Nucleus accumbens (tissue), 56 donors: ENCODE measurements at regions not wholly inside any gene's neighbourhood (a gene's known extent, or its start where the extent isn't known, plus 50 kb on each side); places are given as distances from the start of the nearest gene placed in this dataset.
A peak's percentile ranks its signal among the peaks of the same experiment; 100 is the strongest.
"Not testable (repeated sequence)": the region's sequence is repeated elsewhere in the genome, so short reads cannot be mapped to it uniquely, and the experiment has no call there.

ENCODE experiments used
- DNase-seq, 56 donors: peaks; one replicate each; lab custom pipeline; 2025; lab: John Stamatoyannopoulos, UW

DNA sequence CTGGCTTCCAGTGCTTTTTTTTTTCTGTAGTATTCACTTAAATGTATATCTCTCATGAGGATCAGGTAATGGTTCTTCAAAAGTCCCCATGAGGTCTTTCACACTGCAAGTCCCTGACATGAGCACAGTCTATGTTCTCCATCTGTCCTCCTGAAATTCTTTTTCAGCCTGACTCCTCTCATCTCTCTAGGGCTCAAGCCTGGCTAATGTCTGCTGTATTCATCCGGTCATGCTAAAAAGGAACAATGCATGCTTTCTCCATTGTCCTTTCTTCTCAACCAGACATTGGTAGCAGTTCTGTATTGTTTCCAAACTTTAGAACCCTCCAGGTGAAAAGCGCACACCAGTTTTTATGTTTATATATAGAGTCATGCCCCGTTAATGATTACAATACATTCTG lies 368.3 kb upstream of the OLFM3 start:
- DNase-seq = peak in 2 of 56 donors; percentile 2

DNA sequence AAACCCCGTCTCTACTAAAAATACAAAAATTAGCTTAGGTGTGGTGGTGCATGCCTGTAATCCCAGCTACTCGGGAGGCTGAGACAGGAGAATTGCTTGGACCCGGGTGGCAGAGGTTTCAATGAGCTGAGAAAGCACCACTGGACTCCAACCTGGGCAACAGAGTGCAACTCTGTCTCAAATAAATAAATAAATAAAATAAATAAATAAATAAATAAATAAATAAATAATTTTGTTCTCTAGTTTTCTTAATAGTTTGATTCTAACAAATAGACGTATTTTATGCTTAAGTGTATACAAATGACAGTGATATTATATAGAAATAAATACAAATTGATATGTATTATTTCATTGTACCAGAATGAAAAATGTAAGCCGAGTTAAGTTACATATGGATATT lies 339.9 kb upstream of the OLFM3 start:
- DNase-seq = no peak

DNA sequence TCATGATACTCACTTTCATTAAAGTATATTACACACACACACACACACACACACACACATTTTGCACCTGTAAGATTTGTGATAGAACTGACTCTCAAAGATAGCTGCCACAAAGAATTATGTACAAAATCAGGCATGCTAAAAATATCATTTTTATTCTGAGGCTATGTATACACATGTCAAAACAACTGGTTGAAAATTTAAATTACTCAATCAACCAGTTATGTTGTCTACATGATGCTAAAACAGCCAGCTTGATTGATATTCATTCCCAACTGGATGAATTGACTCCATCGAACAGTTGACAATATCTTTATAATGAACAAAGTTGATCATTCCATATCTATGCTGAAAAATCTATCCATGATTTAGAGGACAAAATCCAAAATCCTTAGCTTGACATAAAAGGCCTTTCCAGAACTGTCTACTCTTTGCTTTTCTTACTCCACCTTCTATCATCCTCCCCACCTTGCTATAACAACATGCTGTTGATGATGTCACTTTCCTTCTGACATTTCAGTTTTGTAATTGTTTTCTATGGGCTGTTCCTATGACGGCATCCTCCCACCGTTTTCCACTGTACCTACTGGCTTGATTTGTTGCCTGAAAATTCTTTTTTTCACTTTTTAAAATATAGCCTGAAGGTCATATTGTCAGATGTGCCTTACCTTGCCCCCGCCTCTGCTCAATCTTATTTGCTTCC lies 321.5 kb upstream of the OLFM3 start:
- DNase-seq = no peak

DNA sequence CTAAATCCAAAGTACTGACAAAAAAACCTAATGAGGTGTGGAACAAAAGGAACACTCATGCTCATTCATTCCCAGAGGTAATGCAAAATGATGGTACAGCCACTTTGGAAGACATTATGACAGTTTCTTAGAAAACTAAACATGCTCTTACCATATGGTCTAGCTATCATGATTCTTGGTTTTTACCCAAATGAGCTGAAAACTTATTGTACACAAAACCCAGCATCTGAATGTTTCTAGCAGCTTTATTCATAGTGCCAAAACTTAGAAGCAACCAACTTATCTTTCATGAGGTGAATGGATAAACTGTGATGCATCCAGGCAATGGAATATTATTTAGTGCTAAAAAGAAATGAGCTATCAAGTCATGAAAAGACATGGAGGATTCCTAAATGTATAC lies 318.4 kb upstream of the OLFM3 start:
- no peak for DNase-seq

DNA sequence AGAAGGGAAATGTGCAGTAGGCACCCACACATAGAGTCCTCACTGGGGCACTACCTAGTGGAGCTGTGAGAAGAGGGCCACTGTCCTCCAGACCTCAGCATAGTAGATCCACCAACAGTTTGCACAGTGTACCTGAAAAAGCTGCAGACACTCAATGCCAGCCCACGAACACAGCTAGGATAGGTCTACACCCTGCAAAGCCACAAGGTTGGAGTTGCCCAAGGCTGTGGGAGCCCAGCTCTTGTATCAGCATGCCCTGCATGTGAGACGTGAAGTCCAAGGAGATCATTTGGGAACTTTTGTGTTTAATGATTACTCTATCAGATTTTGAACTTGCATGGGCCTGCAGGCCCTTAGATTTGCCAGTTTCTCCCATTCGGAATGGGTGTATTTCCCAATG lies 299.4 kb upstream of the OLFM3 start:
- no peak for DNase-seq

DNA sequence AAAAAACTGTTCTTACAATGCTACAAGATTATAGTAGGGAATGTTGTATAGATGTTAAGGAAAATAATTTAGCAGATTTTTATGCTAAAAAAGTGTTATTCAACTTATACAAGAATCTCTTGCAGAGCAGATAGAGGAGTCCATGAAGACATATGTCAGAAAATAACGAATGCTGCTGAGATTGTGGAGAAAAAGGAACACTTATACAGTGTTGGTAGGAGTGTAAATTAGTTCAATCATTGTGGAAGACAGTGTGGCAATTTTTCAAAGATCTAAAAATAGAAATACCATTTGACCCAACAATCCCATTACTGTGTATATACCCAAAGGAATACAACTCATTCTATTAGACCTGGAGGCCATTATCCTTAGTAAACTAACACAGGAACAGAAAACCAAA lies 286.2 kb upstream of the OLFM3 start:
- DNase-seq = no peak

DNA sequence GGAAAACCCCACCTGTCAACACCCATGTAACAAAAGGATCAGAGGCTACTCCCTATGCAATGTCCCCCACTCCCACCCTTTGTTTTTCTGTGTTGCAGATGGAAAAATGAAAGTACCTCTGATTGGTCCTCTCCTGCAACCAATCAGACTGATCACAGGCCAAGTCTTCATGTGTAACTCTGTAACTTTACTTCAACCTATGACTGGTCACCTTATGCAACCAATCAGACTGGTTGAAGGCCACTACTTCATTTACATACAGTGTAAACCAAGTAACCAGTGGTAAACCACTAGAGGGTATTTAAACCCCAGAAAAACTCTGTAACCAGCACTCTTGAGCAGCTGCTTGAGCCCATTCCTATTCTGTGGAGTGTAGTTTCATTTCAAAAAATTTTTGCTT lies 266.3 kb upstream of the OLFM3 start:
- DNase-seq = no peak

DNA sequence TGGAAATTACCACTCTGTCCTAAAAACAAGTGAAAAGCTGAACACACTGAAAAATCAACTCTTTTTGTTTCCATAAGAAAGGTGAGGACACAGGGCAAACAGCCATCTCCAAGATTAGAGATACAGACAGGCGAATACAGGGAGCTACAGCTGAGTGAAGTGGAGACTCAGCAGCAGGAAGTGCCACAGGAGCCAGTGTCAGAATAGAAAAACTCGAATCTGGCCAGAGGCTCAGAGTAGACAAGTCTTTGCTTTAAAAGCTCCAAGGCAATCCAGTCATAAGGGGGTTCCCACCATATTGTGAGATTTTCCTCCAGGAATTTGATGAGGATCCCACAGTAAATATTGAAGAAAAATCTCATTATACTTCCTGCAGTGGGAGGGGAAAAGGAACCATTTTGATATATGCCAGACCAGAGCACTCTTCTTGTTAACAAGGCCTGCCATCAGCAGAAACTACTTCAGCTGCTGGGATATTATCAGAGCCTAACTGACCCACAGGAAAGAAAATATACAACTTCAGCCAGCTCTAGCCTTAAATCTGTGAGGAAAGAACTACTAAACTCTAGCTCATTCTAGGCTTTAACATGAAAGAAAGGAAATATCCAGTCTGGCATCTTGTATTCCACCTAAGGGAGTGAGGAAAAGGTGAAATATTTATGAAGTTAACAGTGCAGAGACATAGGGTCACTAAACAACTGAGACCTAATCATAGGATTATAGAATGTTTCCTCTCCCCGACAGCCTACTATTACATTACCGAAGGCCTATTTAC lies 256.2 kb upstream of the OLFM3 start:
- no peak for DNase-seq

DNA sequence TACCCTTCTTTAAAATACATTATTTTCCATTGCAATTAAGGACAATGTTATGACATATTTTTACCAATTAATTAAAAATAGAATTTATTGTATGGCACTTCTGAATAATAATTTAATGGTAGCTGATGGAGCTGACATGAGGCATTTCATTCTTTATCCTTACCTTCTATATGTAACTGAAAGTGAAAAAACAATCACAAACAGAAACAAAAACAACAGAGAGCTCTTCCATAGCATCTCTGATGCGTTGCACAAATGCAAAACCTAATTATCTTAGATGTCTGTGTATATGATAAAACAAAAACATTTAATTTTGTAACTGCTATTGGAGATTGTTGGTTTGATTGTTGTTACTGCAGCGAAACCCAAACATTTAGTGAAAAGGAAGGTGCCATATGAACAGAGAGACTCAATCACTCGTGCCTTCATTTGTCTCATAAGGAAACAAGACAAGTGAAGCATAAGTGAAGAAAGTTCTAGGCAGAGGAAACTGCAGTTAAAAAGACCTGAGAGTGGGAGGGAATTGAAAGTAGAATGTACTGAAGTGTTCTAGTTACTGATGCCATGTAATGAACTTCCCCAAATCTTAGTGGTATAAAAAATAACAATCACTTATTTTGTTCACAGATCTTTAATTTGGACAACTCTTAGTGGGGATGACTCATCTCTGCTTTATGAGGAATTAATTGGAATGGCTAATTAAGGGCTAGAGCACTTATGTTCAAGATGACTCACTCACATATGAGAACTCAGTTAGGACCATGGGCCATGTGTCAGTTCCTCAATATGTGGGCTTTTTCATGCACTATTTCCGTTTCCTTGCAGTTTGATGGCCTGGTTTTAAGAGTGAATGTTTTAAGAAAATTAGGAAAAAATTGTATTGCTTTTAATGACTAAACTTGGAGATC lies 245.0 kb upstream of the OLFM3 start:
- DNase-seq = no peak

DNA sequence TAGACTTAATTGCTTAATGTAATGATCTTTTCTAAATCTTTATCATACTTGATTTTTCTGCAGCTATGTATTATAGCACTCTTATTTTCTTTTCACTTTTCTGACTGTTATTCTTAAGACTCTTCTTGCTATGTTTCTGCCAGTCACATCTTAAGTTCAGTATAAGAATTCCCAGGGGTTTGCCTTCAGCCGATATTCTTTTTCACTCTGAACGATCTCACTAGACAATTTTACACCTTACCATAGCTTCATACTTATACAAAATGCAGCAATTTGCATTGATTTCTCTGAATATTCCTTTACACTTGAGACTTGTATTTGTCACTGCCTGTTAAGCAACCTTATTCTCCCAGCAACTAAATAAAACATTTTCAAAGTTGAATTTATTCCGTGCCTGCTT lies 242.5 kb upstream of the OLFM3 start:
- no peak for DNase-seq

DNA sequence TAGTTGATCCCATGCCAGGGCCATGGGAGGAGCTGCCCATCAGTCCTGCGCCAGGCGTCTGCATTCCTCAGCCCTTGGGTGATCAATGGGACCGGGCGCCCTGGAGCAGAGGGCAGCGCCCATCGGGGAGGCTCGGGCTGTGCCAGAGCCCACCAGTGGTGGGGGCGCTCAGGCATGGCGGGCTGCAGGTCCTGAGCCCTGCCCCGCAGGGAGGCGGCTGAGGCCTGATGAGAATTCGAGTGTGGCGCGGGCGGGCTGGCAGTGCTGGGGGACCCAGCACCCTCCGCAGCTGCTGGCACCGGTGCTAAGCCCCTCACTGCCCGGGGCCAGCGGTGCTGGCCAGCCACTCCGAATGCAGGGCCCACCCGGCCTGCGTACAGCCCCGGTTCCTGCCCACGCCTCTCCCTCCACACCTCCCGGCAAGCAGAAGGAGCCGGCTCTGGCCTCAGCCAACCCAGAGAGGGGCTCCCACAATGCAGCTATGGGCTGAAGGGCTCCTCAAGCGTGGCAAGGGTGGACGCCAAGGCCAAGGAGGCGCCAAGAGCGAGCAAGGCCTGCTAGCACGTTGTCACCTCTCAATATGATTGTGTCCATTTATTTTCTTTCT lies 238.1 kb upstream of the OLFM3 start:
- no peak for DNase-seq

DNA sequence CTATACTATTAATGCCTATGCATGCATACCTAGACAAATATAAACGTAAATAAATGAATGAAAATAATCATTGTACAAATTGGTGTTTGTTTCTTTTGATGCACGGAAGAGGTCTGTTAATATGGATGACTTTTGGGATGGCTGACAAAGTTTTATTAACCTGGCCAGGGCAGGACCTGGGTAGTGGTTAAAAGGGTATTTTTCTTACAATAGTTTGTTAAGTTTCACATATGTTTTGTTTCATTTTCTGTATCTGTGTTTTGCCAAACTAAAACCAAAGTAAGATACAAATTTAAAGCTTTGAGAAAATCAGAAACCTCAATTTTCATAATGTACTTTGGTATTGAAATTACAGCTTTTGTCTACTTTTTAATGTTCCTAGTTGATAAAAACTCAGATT lies 222.7 kb upstream of the OLFM3 start:
- DNase-seq = no peak

DNA sequence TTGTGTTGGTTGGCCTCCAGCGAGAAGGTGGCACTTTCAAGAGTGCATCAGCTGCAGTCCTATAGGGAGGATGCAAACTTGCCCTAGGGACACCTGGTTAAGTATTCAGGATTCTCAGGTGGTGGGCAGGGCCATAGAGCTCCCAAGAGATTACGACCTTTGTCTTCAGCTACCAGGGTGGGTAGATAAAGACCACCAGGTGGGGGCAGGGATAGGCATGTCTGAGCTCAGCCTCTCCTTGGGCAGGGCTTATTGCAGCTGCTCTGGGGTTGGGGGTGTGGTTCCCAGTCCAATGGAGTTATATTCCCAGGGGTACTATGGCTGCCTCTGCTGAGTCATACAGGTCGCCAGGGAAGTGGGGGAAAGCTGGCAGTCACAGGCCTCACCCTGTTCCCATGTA lies 214.2 kb upstream of the OLFM3 start:
- not testable (repeated sequence) for DNase-seq

DNA sequence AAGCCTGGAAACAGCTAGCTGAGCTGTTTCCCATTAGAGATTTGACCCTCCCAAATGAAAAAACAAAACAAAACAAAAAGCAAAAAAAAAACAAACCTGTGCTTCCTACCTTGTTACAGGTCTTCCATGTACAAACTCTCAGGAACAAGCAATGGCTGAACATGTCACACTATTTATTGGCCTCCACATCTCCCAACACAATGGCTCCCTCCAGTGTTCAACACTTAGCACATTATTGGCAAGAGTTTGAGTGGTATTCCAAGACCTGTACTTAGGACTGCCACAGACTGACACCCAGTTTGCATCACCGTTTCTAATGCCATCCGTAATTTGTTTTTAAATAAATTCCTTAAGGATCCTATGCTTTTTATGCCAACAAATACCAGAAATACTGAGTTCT lies 195.0 kb upstream of the OLFM3 start:
- peak in 4 of 56 donors; percentile 1 to 13 (median 8) for DNase-seq

DNA sequence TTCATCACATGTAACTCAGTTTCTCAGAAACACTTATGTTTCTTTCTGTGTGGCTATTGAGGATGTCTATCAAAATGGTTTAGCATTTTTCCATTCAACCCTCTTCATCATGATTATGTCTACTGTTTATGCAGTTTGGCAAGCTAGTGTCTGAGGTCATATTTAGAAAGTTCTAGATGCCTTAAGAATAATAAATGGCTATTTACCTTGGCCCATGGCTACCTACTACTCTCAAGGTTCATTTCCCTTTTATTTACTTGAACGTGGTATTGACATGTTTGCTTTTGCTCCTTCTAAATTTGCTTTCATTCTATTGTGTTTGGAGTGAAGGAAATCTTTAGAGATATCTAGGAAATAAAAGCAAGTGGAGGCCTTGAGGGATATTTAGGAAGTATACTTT lies 193.7 kb upstream of the OLFM3 start:
- DNase-seq = no peak

DNA sequence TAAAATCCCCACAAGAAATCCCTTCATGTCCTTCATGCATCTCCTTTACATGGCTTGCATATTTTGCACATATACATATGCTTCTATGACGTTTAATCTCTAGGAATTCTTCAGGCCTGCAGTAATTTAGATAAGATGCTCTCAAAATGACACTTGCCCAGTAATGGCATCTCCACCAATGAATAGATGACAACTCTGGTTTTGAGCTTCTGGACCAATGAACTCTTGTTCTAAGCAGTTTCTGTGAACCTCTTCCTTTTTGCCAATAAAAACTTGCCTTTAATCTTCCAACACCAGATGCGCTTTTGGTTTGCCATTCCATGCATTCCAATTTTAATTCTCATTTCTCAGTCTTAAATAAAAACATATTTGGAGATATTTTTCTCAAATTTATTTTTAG lies 189.8 kb upstream of the OLFM3 start:
- DNase-seq = no peak

DNA sequence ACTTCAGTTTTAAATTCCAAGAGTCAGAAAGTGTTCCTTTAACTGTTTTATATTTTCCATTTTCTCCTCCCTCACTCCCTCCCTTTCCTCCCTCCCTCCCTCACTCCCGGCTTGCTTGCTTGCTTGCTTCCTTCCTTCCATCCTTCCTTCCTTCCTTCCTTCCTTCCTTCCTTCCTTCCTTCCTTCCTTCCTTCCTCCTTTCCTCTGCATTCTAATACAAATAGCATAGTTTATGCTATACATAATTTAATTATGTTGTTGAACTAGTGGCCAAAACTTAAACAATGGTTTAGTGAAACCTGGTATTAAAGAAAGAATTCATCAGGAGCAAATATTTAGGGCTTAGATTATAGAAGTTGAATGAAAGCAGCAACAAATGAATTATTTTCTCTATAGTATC lies 188.5 kb upstream of the OLFM3 start:
- no peak for DNase-seq

DNA sequence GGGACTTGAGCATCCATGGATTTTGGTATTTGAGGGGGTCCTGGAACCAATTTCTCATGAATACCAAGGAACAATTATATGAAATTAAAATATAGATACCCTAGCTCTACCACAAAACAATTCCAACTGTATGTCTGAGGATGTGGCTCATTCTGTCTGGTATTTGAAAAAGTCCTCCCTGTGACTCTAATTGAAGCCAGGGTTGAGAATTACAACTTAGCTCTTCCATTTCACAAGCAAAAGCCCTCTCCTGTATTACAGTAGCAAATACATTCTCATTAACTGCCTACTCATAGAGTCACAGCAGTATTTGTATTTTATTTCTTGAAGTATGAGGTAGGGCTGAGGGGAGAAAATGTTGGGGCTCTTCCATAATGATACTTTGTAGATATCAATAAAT lies 187.8 kb upstream of the OLFM3 start:
- DNase-seq = no peak

DNA sequence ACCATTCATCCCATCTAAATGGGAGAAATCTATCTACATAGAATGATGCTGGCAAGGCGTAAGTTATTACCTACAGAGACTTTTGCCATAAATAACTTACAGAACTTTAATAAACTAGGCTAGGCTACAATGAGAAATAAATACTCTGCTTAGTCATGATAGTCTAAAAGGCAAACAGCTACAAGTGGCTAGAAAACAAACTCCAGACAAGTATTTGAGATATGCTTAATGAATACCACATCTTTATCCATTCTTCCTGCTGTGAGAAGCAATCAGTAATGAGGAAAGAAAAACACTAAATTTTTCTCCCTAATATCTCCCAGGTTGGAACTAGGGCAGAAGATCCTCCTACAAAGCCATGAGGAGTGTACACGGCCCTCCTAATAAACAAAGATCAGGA lies 187.0 kb upstream of the OLFM3 start:
- DNase-seq = no peak

DNA sequence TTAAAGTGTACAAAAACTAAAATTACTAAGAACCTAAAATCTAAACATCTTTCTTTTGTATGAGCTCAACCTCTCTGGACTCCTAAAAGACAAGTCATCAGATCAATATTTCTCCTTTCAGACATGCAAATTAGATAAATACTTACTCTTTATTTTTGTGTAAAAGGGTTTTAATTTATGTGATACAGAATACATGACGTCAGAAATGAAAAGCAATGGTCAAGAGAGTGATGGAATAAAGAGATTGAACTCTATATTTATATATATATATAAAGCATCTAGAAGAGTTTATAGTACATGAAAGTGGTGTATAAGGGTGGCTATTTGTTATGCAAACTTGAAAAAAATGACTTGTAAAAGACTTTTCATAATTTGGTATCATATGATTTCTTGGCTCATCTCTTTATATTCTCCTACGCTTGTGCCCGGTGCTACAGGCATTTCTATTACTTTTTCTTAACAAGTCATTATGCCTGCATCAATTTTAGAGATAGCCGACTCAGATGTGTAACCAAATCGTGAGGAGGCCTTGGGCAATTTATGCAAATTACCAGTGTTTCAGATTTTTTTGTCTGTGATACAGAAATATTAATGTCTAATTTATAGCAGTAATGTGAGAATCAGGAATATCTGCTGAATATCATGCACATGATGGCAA lies 186.0 kb upstream of the OLFM3 start:
- DNase-seq = no peak
